COR-L47 (cell line): ENCODE measurements at regions not wholly inside any gene's neighbourhood (a gene's known extent, or its start where the extent isn't known, plus 50 kb on each side); places are given as distances from the start of the nearest gene placed in this dataset.

Experiments used
- DNase-seq: peaks from one replicate; lab custom pipeline; 2025; lab: John Stamatoyannopoulos, UW

DNA sequence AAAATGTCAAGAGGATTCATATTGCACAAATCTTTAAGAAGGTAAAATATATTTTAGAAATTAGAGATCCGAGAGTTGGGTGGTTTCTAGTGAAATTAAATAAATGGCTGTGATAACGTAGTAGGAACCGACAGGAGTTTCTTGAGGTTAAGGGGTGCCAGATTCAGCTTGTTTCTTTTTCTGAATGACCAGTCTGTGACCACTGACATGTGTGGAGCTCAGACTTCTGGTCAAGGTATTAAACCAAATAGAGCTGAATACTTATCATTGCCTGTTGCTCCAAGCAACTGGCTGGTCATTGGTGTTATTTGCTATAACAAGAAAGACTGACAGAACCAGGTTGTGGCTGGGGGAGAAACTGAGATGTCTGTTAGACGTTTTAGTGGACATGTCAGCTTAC is 408.2 kb upstream of the HS6ST1 start:
- DNase-seq, result no peak

- no peak for DNase-seq
These were observed 408.7 kb upstream of the HS6ST1 start for GRCh38 chr2:128727404-128727803.

DNA sequence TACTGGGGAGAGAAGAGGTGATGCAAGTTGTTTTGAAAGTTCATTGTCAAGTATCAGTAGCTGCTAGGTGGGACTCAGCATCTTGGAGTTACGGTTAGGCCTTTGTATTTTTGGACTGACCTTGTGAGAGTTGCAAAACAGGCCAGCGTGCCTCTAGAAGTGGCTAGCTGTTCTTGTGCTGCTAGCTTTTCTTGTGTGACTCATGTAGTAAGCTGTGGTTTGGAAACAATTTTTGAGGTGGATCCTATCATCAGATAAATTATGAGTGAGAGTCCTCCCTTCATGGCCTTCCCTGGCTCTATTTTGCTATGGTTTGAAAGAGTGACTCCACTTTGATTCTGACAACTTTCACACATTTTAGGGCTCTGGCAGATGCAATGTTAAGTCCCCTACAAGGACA is 409.2 kb upstream of the HS6ST1 start:
- DNase-seq, result no peak

DNA sequence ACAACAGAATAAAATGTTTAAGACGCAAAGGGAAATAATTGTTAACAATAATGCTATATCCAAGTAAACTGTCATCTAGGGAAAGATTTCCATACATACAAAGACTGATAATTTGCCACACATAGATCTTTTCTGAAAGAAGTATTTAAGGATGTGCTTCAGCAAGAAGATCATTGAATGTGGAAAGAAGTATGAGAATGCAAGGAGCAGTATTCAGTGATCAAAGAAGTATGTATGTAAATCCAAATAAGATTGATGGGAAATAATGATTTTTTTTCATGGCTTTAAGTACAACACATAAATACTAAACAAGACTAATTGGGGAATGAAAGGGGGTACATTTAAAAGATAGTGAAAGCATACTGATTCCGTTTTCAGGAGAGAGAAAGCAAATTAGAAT is 410.4 kb upstream of the HS6ST1 start:
- DNase-seq, result no peak

- no peak for DNase-seq
These were observed 413.5 kb upstream of the HS6ST1 start for GRCh38 chr2:128731994-128732650.

DNA sequence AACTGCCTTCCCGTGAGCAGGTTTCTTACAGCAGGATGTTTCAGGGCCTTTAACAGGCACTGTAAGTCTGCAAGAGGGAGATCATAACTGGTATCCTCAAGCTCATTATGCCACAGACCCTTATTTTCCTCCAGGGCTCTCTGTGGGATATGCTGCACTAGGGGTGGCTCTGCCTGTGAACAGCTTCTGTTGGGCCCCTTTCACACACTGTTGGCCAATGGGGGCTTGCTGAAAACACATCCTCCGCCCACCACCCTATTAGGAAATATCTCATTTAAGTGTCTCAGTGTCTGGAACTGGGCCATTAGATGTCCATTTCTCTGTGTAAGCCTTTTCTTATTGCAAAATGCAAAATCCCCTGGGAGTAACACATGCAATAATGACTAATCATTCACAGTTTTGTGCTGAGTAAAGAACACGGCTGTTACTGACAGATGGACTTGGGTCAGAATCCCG is 414.3 kb upstream of the HS6ST1 start:
- no peak for DNase-seq

GRCh38 chr2:128733450-128733849 is 414.8 kb upstream of the HS6ST1 start:
- no peak for DNase-seq

DNA sequence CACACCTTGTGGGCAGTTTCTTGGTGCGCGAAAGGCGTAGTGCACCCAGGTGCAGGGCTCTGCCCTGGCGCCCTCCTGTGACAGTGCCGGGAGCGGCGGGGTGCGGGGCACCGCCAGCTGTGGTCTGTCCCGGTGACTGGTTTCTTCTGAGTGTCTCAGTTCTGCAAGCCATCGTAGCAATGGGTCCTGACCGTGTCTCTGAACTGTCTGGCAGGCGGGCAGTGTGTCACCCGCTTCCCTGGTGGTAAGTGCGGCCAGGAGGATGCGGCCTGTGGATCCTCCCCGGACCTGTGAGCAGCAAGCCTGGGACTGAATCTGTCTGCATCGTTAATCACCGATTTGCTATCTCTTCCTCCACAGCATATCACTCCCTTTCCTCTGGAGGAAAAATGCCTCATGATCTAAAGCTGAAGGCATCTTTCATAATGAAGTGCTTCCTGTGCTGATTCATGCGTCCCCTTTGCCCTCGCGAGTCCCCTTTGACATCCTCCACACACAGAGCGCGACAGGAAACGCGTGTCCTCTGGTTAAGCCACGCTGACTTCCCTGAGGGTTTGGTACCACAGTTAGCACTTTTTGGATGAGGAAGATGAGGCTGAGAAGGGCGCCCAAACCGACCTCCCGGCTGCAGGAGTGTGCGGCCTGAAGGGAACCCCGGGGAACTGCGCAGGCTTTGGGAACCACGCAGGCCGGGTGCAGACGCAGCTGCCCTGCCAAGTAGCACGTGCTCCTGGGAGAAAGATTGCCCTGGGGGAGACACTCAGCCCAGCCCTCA is 416.0 kb upstream of the HS6ST1 start:
- no peak for DNase-seq

GRCh38 chr2:128735296-128735960 is 416.8 kb upstream of the HS6ST1 start:
- no peak for DNase-seq

GRCh38 chr2:128736046-128736688 is 417.5 kb upstream of the HS6ST1 start:
- DNase-seq, result no peak

GRCh38 chr2:128736689-128737545 is 418.2 kb upstream of the HS6ST1 start:
- peak; percentile 46 for DNase-seq

DNA sequence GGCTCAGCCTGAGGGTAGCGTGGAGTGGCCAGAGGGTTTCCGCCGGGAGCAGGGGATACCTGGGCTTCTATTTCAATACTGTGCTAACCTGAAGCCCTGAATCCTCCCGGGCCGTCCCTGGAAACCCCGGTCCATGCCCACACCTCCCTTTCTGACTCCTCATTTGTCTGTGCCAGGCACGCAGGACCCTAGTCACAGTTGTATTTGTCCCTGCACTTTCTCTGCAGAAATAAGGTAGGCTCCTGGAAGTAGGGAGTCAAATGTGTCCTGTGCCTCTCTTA is 418.8 kb upstream of the HS6ST1 start:
- no peak for DNase-seq

- DNase-seq, result no peak
These were observed 419.9 kb upstream of the HS6ST1 start for GRCh38 chr2:128738446-128739110.

- no peak for DNase-seq
These were observed 423.8 kb upstream of the HS6ST1 start for GRCh38 chr2:128742467-128742866.

GRCh38 chr2:128745946-128746345 is 427.3 kb upstream of the HS6ST1 start:
- no peak for DNase-seq

DNA sequence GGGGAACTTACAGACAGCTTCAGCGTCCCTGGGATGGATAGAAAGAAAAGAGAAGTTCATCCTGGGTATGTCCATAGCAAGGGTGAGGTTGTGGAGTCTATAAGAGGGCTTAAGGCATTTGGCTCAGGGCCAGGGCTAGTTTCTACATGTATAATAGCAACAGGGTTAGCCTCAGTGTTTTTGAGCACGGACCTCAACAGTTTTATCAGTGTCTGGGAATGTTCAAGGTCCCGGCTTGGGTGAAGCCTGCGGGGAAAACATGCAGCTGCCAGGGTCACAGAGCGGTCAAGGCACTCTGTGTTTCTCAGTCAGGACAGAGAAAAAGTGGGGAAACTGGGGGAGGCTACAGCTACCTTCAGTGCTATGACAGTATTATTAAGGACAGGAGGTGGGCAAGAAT is 427.7 kb upstream of the HS6ST1 start:
- DNase-seq, result no peak

GRCh38 chr2:128748336-128748735 is 429.7 kb upstream of the HS6ST1 start:
- DNase-seq, result no peak

GRCh38 chr2:128748835-128749605 is 430.4 kb upstream of the HS6ST1 start:
- DNase-seq, result no peak

DNA sequence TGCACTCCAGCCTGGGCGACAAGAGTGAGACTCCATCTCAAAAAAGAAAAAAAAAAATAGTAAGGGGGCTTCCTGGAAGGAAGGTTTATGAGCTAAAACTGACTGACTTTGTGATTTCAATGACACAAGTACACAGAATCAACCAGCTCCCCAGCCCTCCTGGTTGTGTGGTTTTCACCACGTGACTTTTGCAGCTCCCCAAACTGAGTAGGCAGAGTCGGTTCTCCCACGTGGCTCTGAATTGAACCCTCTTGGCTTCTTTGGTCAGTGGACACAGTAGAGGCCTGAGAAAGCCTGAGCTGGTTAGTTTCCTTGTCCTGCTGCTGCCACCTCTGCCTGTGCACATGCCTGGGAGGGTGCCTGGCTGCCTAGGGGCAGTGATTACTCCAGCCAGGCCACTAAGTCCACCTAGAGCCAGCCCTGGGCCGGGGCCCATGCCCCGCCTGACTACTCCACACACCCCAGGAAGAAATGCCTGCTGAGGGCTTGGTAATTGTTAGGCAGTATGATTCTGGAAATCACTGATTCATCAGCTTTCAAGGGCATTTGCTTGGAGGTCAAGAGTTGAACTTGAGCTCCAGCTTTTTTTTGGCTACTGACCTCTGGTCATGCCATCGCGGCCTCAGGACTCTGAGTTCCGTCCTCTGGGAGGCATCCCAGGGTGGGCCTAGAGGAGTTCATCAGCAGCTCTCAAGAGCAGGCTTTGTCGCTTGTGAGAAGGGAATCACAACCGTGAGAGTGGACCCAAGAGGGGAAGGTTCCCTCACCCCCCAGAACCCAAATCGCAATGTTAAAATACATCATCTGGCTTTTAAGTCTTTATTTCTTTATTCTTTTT is 431.9 kb upstream of the HS6ST1 start:
- DNase-seq, result no peak

DNA sequence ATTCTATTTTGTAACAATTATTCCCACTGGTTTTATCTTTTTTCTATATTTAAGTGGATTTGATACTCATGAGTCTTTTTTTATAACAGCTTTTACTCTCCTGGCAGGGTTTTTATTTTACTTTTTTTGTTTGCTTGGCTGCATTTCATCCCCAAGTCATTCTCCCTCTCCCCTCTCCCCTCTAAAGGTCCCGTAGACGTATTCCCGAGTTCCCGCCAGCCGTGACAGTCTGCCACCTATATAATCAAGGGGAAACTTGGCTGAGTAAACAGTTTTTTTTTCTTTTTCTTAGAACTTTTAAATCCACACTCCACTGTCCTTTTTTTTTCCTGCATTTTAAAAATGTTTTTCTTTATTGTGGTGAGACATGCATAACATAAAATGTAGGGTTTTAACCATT is 433.1 kb upstream of the HS6ST1 start:
- DNase-seq, result no peak
